ENCODE measurements at regions not wholly inside any gene's neighbourhood (a gene's known extent, or its start where the extent isn't known, plus 50 kb on each side); places are given as distances from the start of the nearest gene placed in this dataset.

DNA sequence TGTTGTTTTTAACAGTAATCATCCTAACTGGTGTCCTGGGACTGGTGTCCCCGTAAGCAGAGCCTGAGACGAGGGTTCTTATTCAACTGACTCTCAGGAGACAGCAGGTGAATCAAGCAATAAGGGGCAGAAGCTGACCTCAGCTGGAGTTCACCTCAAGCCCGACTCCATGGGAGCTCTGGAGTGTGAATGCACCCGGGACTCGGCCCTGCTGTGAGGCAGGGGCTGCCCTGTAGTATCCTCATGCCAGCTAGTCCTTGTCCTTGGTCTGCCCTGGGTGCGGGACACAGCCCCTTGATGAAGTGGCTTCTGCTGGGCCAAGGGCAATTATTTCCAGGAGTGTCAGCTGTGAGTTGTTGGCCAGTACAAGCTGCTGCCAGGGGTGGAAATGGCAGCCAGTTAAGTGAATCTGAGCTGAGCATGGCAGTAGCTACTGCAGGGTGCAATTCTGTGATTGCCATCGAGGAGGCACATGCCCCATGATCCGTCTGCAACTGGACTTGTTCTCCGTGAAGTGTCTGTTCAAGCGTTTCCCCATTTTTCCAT lies 54.9 kb upstream of the OTOS start:
- TF ChIP-seq BRCA1 (IDR thresholded peaks at IDR 0.05; ENCODE audit: low read depth, low read length) (no peak), BMI1 (IDR thresholded peaks at IDR 0.05; ENCODE audit: borderline replicate concordance) (no peak), POLR2A (IDR thresholded peaks at IDR 0.05; ENCODE audit: low read depth, low read length) (no peak), BHLHE40 (IDR thresholded peaks at IDR 0.05; ENCODE audit: borderline replicate concordance in 1 of 2, low read depth in 2 of 2, low read length in 1 of 2) (no peak), SPI1 (IDR thresholded peaks at IDR 0.05; ENCODE audit: borderline replicate concordance, insufficient read depth, low read depth, low read length) (no peak), EGR1 (IDR thresholded peaks at IDR 0.05; ENCODE audit: borderline replicate concordance in 1 of 2, low read depth in 2 of 2, low read length in 2 of 2) (no peak), JUND (IDR thresholded peaks at IDR 0.05; ENCODE audit: low read depth, low read length) (no peak), FOXK2 (IDR thresholded peaks at IDR 0.05) (no peak), RAD21 (IDR thresholded peaks at IDR 0.05; ENCODE audit: insufficient read depth, low read depth, low read length) (no peak)
- TF ChIP-seq, protein P1, sequence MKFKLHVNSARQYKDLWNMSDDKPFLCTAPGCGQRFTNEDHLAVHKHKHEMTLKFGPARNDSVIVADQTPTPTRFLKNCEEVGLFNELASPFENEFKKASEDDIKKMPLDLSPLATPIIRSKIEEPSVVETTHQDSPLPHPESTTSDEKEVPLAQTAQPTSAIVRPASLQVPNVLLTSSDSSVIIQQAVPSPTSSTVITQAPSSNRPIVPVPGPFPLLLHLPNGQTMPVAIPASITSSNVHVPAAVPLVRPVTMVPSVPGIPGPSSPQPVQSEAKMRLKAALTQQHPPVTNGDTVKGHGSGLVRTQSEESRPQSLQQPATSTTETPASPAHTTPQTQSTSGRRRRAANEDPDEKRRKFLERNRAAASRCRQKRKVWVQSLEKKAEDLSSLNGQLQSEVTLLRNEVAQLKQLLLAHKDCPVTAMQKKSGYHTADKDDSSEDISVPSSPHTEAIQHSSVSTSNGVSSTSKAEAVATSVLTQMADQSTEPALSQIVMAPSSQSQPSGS (IDR thresholded peaks at IDR 0.05; ENCODE audit: low read length), result no peak
- TF ChIP-seq, protein P2, sequence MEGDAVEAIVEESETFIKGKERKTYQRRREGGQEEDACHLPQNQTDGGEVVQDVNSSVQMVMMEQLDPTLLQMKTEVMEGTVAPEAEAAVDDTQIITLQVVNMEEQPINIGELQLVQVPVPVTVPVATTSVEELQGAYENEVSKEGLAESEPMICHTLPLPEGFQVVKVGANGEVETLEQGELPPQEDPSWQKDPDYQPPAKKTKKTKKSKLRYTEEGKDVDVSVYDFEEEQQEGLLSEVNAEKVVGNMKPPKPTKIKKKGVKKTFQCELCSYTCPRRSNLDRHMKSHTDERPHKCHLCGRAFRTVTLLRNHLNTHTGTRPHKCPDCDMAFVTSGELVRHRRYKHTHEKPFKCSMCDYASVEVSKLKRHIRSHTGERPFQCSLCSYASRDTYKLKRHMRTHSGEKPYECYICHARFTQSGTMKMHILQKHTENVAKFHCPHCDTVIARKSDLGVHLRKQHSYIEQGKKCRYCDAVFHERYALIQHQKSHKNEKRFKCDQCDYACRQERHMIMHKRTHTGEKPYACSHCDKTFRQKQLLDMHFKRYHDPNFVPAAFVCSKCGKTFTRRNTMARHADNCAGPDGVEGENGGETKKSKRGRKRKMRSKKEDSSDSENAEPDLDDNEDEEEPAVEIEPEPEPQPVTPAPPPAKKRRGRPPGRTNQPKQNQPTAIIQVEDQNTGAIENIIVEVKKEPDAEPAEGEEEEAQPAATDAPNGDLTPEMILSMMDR (IDR thresholded peaks at IDR 0.05 in 2 of 3, conservative IDR thresholded peaks at IDR 0.05 in 1 of 3; ENCODE audit: control insufficient read depth in 2 of 3, extremely low read depth in 1 of 3, insufficient read depth in 1 of 3, low read depth in 3 of 3, low read length in 3 of 3), result no peak
- TF ChIP-seq, protein P3, sequence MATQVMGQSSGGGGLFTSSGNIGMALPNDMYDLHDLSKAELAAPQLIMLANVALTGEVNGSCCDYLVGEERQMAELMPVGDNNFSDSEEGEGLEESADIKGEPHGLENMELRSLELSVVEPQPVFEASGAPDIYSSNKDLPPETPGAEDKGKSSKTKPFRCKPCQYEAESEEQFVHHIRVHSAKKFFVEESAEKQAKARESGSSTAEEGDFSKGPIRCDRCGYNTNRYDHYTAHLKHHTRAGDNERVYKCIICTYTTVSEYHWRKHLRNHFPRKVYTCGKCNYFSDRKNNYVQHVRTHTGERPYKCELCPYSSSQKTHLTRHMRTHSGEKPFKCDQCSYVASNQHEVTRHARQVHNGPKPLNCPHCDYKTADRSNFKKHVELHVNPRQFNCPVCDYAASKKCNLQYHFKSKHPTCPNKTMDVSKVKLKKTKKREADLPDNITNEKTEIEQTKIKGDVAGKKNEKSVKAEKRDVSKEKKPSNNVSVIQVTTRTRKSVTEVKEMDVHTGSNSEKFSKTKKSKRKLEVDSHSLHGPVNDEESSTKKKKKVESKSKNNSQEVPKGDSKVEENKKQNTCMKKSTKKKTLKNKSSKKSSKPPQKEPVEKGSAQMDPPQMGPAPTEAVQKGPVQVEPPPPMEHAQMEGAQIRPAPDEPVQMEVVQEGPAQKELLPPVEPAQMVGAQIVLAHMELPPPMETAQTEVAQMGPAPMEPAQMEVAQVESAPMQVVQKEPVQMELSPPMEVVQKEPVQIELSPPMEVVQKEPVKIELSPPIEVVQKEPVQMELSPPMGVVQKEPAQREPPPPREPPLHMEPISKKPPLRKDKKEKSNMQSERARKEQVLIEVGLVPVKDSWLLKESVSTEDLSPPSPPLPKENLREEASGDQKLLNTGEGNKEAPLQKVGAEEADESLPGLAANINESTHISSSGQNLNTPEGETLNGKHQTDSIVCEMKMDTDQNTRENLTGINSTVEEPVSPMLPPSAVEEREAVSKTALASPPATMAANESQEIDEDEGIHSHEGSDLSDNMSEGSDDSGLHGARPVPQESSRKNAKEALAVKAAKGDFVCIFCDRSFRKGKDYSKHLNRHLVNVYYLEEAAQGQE (IDR thresholded peaks at IDR 0.05; ENCODE audit: low read depth, low read length), result no peak

Data from GM12878 (cell line).